ENCODE measurements at regions not wholly inside any gene's neighbourhood (a gene's known extent, or its start where the extent isn't known, plus 50 kb on each side); places are given as distances from the start of the nearest gene placed in this dataset.

DNA sequence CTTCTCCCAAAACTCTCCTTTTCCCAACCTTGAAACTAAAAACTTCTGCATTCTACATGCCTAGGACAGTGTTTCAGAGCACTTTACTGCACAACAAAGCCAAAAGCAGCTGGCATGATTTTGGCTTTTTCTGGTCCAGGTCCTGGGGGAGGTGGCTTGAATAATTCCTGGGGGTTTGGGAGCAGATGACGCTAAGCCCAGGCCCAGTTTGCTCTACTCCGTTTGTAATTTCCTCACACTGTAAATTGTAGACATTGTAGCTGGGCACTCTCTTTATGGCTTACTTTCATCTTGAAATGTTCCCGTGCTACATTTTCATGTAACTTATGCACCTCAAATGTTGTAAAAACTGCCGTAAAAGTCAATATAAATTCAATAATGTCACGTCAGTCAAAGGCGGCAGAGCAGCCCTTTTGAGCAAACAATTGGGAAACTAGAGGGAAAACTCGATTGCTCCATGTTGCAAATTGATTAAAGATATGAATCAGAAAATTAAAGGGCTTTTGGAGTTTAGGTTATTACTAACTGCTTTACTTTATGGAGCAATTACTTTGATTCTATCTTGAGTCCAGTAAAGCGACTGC lies 373.2 kb upstream of the SLC14A2 start:
- H3K36me3 Mint-ChIP-seq (ENCODE audit: low read depth), result no peaks in the 10 kb centered on the region
- CTCF ChIA-PET, result interaction anchor here (1.0 kb wide), 1 partner anchor 29 kb away, joined by 3 read pairs; no protein-coding TSS in a partner anchor
- H3K27ac Mint-ChIP-seq, result no peak overlapping the region
- H3K27me3 Mint-ChIP-seq, result no peaks in the 10 kb centered on the region
- H3K9me3 Mint-ChIP-seq, result no peaks in the 10 kb centered on the region
- no peaks in the 10 kb centered on the region for H3K4me1 Mint-ChIP-seq
- POLR2A ChIA-PET, result no interaction called here
- H3K4me3 Mint-ChIP-seq, result no peak overlapping the region
- no peak for DNase-seq

DNA sequence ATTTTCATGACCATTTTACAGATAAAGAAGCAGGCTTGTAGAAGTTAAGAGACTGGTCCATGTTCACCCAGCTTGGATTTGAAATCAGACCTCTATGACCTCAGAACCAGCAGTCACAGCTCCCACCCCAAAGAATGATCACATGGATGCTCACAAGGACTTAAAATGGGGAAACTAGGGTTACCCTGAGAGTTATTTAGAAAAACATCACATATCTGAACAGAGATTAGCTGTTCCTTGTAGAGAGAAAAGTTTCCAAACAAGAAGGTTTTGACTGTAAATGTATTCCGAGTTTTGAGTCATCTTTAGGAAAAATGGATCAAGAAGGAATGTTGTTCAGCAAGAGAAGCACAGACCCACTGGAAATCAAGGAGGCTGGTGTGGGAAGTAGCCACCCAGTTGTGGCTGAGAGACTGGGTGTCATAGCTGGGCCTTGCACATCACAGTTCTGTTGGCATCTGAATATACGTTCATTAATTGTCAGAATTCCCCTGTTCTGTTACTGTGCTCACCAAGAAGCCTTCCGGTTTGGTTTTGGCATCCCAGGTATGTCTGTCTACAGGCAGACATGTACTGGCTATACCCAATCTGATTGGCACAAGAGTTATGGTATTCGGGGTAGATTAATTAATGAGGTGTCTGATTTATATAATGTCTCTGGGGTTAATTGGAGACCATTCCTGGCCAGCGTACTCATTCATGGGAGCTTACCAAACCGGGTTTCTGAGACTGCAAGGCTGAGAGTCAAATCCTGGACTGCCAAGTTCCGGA lies 371.8 kb upstream of the SLC14A2 start:
- ChIA-PET POLR2A (no interaction called here), CTCF (interaction anchor here (1.0 kb wide), 1 partner anchor 30 kb away, joined by 3 read pairs; no protein-coding TSS in a partner anchor)
- peaks cover 3% of the 10 kb centered on the region for H3K27me3 Mint-ChIP-seq
- H3K4me3 Mint-ChIP-seq, result no peak overlapping the region
- H3K9me3 Mint-ChIP-seq, result no peaks in the 10 kb centered on the region
- no peak for DNase-seq
- no peaks in the 10 kb centered on the region for H3K4me1 Mint-ChIP-seq
- no peaks in the 10 kb centered on the region for H3K36me3 Mint-ChIP-seq (ENCODE audit: low read depth)
- no peak overlapping the region for H3K27ac Mint-ChIP-seq

GRCh38 chr18:45245091-45245511 lies 370.2 kb upstream of the SLC14A2 start:
- no peaks in the 10 kb centered on the region for H3K4me1 Mint-ChIP-seq
- POLR2A ChIA-PET, result no interaction called here
- no peak for DNase-seq
- no peak overlapping the region for H3K27ac Mint-ChIP-seq
- no peaks in the 10 kb centered on the region for H3K9me3 Mint-ChIP-seq
- H3K36me3 Mint-ChIP-seq (ENCODE audit: low read depth), result no peaks in the 10 kb centered on the region
- peaks cover 5% of the 10 kb centered on the region for H3K27me3 Mint-ChIP-seq
- CTCF ChIA-PET, result no interaction called here
- no peak overlapping the region for H3K4me3 Mint-ChIP-seq

DNA sequence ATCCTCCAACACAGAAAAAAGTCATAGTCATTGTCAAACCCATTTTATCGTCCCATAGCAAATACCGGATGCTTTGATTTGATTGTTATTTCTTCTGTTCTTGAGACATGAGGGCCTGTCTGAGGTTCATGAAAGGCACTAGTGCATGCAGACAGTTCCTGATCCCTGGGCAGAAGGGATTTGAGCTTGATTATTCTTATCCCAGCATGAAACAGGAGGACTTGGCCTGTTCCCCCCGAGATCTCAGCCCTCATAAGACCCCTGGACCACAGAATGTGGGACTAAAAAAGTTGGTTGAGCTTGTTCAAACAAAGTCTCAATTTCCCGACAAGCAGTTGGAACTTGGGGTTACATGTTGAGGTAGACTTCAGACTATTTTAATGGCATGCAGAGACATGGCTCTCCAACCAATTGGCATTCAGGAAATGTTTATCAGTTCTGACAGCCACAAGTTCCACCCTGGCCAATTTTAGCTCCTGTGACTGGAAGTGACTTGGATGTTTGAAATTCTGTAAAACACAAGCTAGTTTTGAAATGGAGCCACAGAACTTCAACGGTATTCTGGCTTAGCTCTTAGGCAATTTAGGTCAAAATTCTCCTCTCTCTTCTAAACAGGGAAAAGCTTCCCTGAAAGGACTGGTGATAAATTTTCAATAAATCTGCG lies 366.9 kb upstream of the SLC14A2 start:
- Mint-ChIP-seq H3K36me3 (ENCODE audit: low read depth) (no peaks in the 10 kb centered on the region), H3K27ac (no peak overlapping the region), H3K27me3 (peaks cover 8% of the 10 kb centered on the region), H3K4me3 (no peak overlapping the region), H3K4me1 (no peaks in the 10 kb centered on the region), H3K9me3 (no peaks in the 10 kb centered on the region)
- ChIA-PET POLR2A (no interaction called here), CTCF (no interaction called here)
- no peak for DNase-seq

DNA sequence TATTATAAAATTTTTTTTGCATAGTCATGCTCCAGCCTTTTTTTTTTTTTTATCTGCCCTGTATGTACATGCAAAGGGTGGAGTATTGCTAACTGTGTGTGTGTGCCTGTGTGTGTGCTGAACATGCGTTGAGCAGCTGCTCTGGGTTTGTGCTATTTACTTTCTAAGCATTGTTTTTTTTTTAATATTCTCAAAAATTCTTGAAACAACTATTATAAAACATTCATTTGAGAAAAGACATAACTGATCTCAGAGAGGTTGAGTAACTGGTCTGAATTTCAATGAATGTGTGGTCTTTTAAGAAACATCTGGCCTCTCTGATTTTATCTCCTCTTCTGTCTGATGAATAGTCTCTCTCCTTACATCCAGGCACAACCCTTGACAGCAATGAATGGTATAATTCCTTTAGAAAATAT lies 366.0 kb upstream of the SLC14A2 start:
- ChIA-PET CTCF (no interaction called here), POLR2A (no interaction called here)
- no peak overlapping the region for H3K27ac Mint-ChIP-seq

DNA sequence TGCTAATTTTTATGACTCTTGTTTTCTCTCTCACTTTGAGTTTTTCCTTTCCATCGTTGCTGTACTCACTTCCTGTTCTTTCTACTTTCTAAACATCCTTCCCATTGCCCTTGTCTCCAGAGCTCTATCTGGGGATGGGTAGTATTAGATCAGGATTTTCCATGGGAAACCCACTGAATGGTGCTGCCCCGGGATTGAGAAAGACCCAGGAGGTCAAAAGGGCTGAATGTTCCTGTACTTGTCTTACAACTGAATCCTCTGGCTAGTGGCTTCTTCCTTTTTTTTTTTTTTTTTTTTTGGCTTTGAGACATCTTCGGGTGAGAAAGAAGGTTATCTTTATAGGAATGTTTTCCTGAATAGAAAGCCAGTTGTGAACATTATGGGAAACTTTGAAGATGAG lies 364.8 kb upstream of the SLC14A2 start:
- POLR2A ChIA-PET, result no interaction called here
- no peak for DNase-seq

More for the DNA sequence above, 366.0 kb upstream of the SLC14A2 start:
- H3K4me3 Mint-ChIP-seq, result no peak overlapping the region
- H3K27me3 Mint-ChIP-seq, result peaks cover 8% of the 10 kb centered on the region
- no peak for DNase-seq
- no peaks in the 10 kb centered on the region for H3K9me3 Mint-ChIP-seq
- H3K4me1 Mint-ChIP-seq, result no peaks in the 10 kb centered on the region
- H3K36me3 Mint-ChIP-seq (ENCODE audit: low read depth), result no peaks in the 10 kb centered on the region

GRCh38 chr18:45251236-45251635 lies 364.0 kb upstream of the SLC14A2 start:
- ChIA-PET POLR2A (no interaction called here), CTCF (no interaction called here)
- Mint-ChIP-seq H3K36me3 (ENCODE audit: low read depth) (no peaks in the 10 kb centered on the region), H3K4me3 (no peak overlapping the region), H3K9me3 (no peaks in the 10 kb centered on the region), H3K4me1 (no peaks in the 10 kb centered on the region), H3K27ac (no peak overlapping the region), H3K27me3 (peaks cover 8% of the 10 kb centered on the region)
- no peak for DNase-seq

More for the DNA sequence above, 364.8 kb upstream of the SLC14A2 start:
- H3K27ac Mint-ChIP-seq, result no peak overlapping the region
- no peaks in the 10 kb centered on the region for H3K4me1 Mint-ChIP-seq
- CTCF ChIA-PET, result no interaction called here
- H3K36me3 Mint-ChIP-seq (ENCODE audit: low read depth), result no peaks in the 10 kb centered on the region
- H3K27me3 Mint-ChIP-seq, result peaks cover 8% of the 10 kb centered on the region
- H3K4me3 Mint-ChIP-seq, result no peak overlapping the region
- H3K9me3 Mint-ChIP-seq, result no peaks in the 10 kb centered on the region

GRCh38 chr18:45252474-45252873 lies 362.8 kb upstream of the SLC14A2 start:
- Mint-ChIP-seq H3K4me1 (no peaks in the 10 kb centered on the region), H3K4me3 (no peak overlapping the region), H3K27ac (no peak overlapping the region), H3K36me3 (ENCODE audit: low read depth) (no peaks in the 10 kb centered on the region), H3K27me3 (peaks cover 8% of the 10 kb centered on the region), H3K9me3 (no peaks in the 10 kb centered on the region)
- DNase-seq, result no peak
- ChIA-PET CTCF (no interaction called here), POLR2A (no interaction called here)

DNA sequence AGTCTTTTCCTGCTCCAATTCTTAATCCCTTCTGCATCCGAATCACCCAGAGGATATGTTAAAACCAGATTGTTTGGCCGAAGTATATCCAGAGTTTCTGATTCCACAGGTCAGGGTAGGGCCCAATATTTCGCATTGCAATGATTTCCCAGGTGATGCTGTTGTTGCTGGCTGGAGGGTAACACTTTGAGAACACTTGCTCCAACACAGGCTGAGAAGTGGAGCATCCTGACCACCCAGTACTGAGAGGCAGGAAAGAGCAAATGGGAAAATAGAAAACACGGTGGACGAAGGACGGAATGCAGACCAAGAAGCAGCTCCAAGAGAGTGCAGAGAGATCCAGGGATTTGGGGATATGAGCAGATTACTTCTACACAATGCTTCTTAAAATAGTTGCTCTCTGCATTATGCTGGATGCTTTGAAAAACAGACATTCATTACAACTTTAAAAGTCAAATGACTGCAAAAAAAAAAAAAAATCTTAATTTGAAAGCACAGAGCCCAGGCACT lies 362.2 kb upstream of the SLC14A2 start:
- Mint-ChIP-seq H3K4me3 (no peak overlapping the region), H3K4me1 (no peaks in the 10 kb centered on the region), H3K27me3 (peaks cover 5% of the 10 kb centered on the region), H3K27ac (no peak overlapping the region), H3K9me3 (no peaks in the 10 kb centered on the region), H3K36me3 (ENCODE audit: low read depth) (no peaks in the 10 kb centered on the region)
- DNase-seq, result no peak
- ChIA-PET CTCF (no interaction called here), POLR2A (no interaction called here)

DNA sequence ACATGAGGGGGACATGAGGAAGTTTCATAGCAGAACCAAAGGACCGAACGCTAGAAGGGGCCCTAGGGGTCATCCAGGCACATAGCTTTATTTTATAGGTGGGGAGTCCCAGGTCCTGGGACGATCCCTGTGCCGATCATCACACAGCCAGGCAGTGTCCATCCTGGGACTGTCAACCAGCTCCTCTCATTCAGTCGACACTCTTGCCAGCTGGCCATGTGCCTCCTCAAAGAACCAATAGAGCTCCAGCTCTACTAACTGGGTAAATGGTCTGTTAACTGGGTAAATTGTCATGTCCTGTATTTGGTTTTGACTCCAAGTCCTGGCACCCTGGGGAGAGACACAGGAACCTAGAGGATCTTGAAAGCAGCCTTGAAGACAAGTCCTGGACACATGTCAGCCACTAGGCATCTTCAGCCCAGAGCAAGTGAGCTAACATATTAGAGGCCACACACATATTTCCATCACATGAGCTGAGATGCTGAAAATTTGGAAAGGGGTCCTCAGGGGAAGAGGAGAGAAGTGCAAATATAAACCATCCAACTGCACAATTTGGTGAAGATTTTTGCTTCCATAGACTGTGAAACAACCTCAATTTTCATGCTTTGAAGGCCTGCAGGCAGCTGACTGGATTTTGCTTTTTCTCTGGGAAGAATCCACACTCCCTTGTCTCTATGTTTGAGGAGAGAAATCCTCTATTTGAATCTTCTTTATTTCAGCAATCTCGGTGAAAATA lies 361.1 kb upstream of the SLC14A2 start:
- peaks cover 2% of the 10 kb centered on the region for H3K27me3 Mint-ChIP-seq
- no peaks in the 10 kb centered on the region for H3K4me1 Mint-ChIP-seq
- H3K27ac Mint-ChIP-seq, result no peak overlapping the region
- H3K9me3 Mint-ChIP-seq, result no peaks in the 10 kb centered on the region
- CTCF ChIA-PET, result no interaction called here
- no peaks in the 10 kb centered on the region for H3K36me3 Mint-ChIP-seq (ENCODE audit: low read depth)
- POLR2A ChIA-PET, result no interaction called here
- no peak for DNase-seq
- H3K4me3 Mint-ChIP-seq, result no peak overlapping the region

- POLR2A ChIA-PET, result no interaction called here
- no peaks in the 10 kb centered on the region for H3K4me1 Mint-ChIP-seq
- no peaks in the 10 kb centered on the region for H3K36me3 Mint-ChIP-seq (ENCODE audit: low read depth)
- no peak overlapping the region for H3K27ac Mint-ChIP-seq
- CTCF ChIA-PET, result no interaction called here
- H3K4me3 Mint-ChIP-seq, result no peak overlapping the region
- no peaks in the 10 kb centered on the region for H3K9me3 Mint-ChIP-seq
- peaks cover 2% of the 10 kb centered on the region for H3K27me3 Mint-ChIP-seq
- no peak for DNase-seq
Observed at GRCh38 chr18:45254709-45255082, 360.6 kb upstream of the SLC14A2 start.

- no peaks in the 10 kb centered on the region for H3K9me3 Mint-ChIP-seq
- H3K4me1 Mint-ChIP-seq, result no peaks in the 10 kb centered on the region
- H3K27me3 Mint-ChIP-seq, result peaks cover 2% of the 10 kb centered on the region
- no peak overlapping the region for H3K27ac Mint-ChIP-seq
- CTCF ChIA-PET, result no interaction called here
- POLR2A ChIA-PET, result no interaction called here
- no peaks in the 10 kb centered on the region for H3K36me3 Mint-ChIP-seq (ENCODE audit: low read depth)
- DNase-seq, result no peak
- no peak overlapping the region for H3K4me3 Mint-ChIP-seq
Observed at GRCh38 chr18:45255197-45255890, 359.9 kb upstream of the SLC14A2 start.

DNA sequence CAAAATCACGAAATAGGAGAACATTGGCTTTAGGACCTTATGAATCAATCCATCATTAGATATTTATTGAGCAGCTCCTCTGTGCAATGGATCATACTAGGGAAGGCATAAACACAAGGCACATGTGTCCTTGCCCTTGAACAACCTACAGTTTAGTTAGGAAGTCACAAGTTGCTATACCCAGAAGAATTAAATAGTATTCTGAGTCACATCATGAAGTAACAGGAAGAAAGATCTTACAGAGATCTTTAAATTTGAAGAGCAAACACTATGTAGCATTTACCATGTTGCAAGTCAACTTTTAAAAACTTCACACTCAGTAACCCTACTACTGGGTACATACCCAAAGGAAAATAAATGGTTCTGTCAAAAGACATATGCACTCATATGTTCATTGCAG lies 355.2 kb upstream of the SLC14A2 start:
- POLR2A ChIA-PET, result no interaction called here
- no peaks in the 10 kb centered on the region for H3K9me3 Mint-ChIP-seq
- CTCF ChIA-PET, result no interaction called here
- H3K27me3 Mint-ChIP-seq, result no peaks in the 10 kb centered on the region
- no peaks in the 10 kb centered on the region for H3K4me1 Mint-ChIP-seq
- H3K4me3 Mint-ChIP-seq, result no peak overlapping the region
- H3K27ac Mint-ChIP-seq, result no peak overlapping the region
- H3K36me3 Mint-ChIP-seq (ENCODE audit: low read depth), result no peaks in the 10 kb centered on the region
- DNase-seq, result no peak

Data from activated CD4-positive, alpha-beta T cell treated with anti-CD3 and anti-CD28 coated beads, Interleukin-2, amount 10 ng/mL, durations not matched to agents 7 days and 5 days (primary cell).